ENCODE measurements at regions not wholly inside any gene's neighbourhood (a gene's known extent, or its start where the extent isn't known, plus 50 kb on each side); places are given as distances from the start of the nearest gene placed in this dataset.
"Not testable (repeated sequence)": the region's sequence is repeated elsewhere in the genome, so short reads cannot be mapped to it uniquely, and the experiment has no call there.

GRCh38 chr4:99763635-99764101 is 53.0 kb upstream of the DAPP1 start:
- DNase-seq = no peak

- DNase-seq = no peak
Observed at GRCh38 chr4:99762728-99763127, 53.9 kb upstream of the DAPP1 start.

- DNase-seq = no peak
Observed at GRCh38 chr4:99759988-99760387, 56.6 kb upstream of the DAPP1 start.

GRCh38 chr4:99759346-99759984 is 57.2 kb upstream of the DAPP1 start:
- no peak for DNase-seq

- no peak for DNase-seq
Observed at GRCh38 chr4:99755223-99755944, 61.2 kb upstream of the DAPP1 start.

GRCh38 chr4:99754756-99755155 is 61.9 kb upstream of the DAPP1 start:
- DNase-seq = no peak

- no peak for DNase-seq
Observed at GRCh38 chr4:99753931-99754330, 62.7 kb upstream of the DAPP1 start.

- no peak for DNase-seq
Observed at GRCh38 chr4:99749445-99750391, 66.9 kb upstream of the DAPP1 start.

- no peak for DNase-seq
Observed at GRCh38 chr4:99746443-99746842, 70.2 kb upstream of the DAPP1 start.

- DNase-seq = no peak
Observed at GRCh38 chr4:99736846-99737245, 79.2 kb upstream of the C4orf54 start.

GRCh38 chr4:99735822-99736221 is 78.2 kb upstream of the C4orf54 start:
- DNase-seq = no peak

GRCh38 chr4:99734583-99735322 is 77.1 kb upstream of the C4orf54 start:
- DNase-seq = no peak

- not testable (repeated sequence) for DNase-seq
Observed at GRCh38 chr4:99733455-99733854, 75.8 kb upstream of the C4orf54 start.

- no peak for DNase-seq
Observed at GRCh38 chr4:99729186-99729585, 71.6 kb upstream of the C4orf54 start.

GRCh38 chr4:99724067-99724466 is 66.4 kb upstream of the C4orf54 start:
- no peak for DNase-seq

GRCh38 chr4:99723612-99724011 is 66.0 kb upstream of the C4orf54 start:
- DNase-seq = peak; percentile 12

GRCh38 chr4:99722725-99723124 is 65.1 kb upstream of the C4orf54 start:
- no peak for DNase-seq

- no peak for DNase-seq
Observed at GRCh38 chr4:99722006-99722405, 64.4 kb upstream of the C4orf54 start.

GRCh38 chr4:99720206-99720605 is 62.6 kb upstream of the C4orf54 start:
- DNase-seq = no peak

GRCh38 chr4:99716996-99717395 is 59.4 kb upstream of the C4orf54 start:
- DNase-seq = no peak

- no peak for DNase-seq
Observed at GRCh38 chr4:99715286-99715685, 57.7 kb upstream of the C4orf54 start.

- no peak for DNase-seq
Observed at GRCh38 chr4:99714179-99714578, 56.6 kb upstream of the C4orf54 start.

GRCh38 chr4:99712530-99712929 is 54.9 kb upstream of the C4orf54 start:
- DNase-seq = no peak
